WERI-Rb-1 (cell line): ENCODE measurements at regions not wholly inside any gene's neighbourhood (a gene's known extent, or its start where the extent isn't known, plus 50 kb on each side); places are given as distances from the start of the nearest gene placed in this dataset.
"Not testable (repeated sequence)": the region's sequence is repeated elsewhere in the genome, so short reads cannot be mapped to it uniquely, and the experiment has no call there.

Experiments used
- DNase-seq: peaks from one replicate; pipeline ENCODE4 v3.0.0-alpha.2; 2020
- H3K27ac ChIP-seq: fragments of 250-450 bp; sonication (Bioruptor Pico); 2 replicates; pipeline ENCODE4 v1.5.1; 2020; ENCODE audit warnings: mild to moderate bottlenecking, moderate library complexity
- H3K27me3 ChIP-seq: fragments of 250-450 bp; sonication (Bioruptor Pico); 2 replicates; pipeline ENCODE4 v1.5.1; 2021; ENCODE audit warnings: mild to moderate bottlenecking, low read depth, moderate library complexity; ENCODE audit not compliant: insufficient read depth, severe bottlenecking
- H3K36me3 ChIP-seq: fragments of 250-450 bp; sonication (Bioruptor Pico); 2 replicates; pipeline ENCODE4 v1.5.1; 2020; ENCODE audit warnings: mild to moderate bottlenecking, moderate library complexity
- H3K4me3 ChIP-seq: 2 replicates; pipeline ENCODE4 v1.5.1; 2011; ENCODE audit warnings: low read depth, mild to moderate bottlenecking, control low read depth, low read length
- H3K9me3 ChIP-seq: fragments of 250-450 bp; sonication (Bioruptor Pico); 2 replicates; pipeline ENCODE4 v1.5.1; 2021; ENCODE audit warnings: mild to moderate bottlenecking, moderate library complexity; ENCODE audit not compliant: severe bottlenecking

DNA sequence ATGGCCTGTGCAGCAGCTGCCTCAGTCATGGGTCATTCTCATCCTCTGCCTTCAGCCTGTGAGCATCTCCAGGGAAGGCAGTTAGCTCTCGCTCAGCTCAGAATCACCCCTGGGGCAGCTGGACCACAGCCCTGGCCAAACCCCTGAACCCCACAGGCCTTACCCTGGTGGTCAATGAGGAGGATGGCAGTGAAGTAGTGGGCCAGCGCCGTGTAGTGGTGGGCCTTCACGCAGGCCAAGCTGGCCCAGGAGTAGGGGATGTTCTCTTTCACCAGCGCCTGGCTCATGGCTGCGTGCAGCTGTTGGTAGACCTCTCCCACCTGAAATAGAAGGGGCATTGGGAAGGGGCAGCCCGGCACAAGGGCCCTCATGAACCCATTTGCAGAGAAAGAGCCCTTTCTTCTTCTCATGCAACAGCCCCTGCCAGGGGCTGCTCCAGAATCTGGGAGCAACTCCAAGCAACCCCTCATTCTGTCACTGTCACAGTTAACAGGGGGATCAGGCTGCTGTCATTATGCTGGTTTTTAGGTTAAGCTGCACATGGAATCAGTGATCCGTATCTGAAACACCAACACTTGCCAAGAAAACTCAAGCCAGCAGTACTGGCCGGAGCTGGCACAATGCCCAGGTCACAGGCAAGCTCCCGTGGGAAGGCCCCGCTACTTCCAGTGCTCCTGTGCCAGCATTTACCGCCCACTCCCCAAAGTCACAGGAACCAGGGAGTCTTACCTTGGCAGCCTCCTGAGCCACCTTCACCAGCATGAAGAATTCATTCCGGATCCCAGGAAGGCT, 290.2 kb downstream of the GOLGA6L6 start:
- H3K36me3 ChIP-seq, H3K9me3 ChIP-seq, H3K27ac ChIP-seq, H3K27me3 ChIP-seq, H3K4me3 ChIP-seq, DNase-seq: not testable (repeated sequence)

DNA sequence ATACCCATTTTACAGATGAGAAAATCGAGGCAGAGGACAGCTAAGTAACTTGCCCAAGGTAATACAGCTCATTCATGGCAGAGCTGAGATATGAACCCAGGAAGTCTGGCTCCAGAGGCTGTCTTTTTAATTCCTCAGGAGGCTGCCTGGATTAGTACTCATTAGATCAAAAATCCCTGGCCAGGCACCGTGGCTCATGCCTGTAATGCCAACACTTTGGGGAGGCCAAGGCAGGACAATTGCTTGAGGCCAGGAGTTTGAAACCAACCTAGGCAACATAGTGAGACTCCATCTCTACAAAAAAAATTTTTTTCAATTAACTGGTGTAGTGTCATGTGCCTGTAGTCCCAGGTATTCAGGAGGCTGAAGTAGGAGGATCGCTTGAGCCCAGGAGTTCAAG, 291.4 kb downstream of the GOLGA6L6 start:
- H3K9me3 ChIP-seq, H3K27me3 ChIP-seq, H3K36me3 ChIP-seq, H3K27ac ChIP-seq, H3K4me3 ChIP-seq, DNase-seq: not testable (repeated sequence)

DNA sequence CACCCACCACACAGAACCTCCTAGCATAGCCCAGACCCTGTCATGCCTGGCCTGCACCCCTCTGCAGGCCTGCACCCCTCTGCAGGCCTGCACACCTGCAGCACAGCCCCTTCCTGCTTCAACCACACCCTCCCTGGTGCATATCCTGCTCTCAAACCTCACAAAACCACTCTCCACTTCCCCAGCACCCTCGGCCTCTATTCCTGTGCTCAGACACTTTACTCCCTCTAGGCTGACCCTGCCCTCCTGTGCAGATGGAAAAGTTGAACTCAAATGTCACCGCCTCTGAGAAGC, 292.0 kb downstream of the GOLGA6L6 start:
- not testable (repeated sequence) for H3K27ac ChIP-seq, DNase-seq, H3K9me3 ChIP-seq, H3K36me3 ChIP-seq, H3K4me3 ChIP-seq
- peaks cover 15% of the 10 kb centered on the region for H3K27me3 ChIP-seq

DNA sequence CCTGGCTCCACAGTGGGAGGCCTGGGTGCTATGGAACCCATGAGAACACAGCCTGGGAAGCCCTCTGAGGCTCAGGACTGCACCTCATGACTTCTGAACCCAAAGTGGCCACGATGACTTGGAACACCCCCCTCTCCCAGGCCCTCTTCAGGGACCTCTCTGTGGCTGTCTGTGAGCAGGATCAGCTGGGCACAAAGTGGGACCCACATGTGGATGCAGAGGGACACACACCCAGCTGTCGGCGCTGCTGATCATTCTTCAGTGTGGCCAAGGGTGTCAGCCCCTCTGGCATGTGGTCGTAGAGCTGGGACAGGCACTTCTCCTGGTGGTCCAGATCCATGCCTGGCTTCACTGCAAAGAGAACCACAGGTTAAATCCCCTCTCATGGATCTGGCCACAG, 293.2 kb downstream of the GOLGA6L6 start:
- H3K36me3 ChIP-seq, H3K9me3 ChIP-seq, H3K4me3 ChIP-seq, H3K27ac ChIP-seq, DNase-seq: not testable (repeated sequence)
- peaks cover 18% of the 10 kb centered on the region for H3K27me3 ChIP-seq

DNA sequence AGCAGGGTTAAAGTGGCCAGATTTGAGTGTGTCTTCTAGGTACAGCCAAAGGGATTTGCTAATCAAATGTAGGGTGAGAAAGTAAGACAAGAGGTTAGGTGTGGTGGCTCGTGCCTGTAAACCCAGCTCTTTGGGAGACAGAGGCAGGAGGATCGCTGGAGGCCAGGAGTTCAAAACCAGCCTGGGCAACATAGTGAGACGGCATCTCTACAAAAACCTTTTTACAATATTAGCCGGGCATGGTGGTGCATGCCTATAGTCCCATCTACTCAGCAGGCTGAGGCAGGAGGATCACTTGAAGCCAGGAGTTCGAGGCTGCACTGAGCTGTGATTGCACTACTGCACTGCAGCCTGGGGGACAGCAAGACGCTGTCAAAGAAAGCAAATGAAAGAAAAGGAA, 294.5 kb downstream of the GOLGA6L6 start:
- H3K9me3 ChIP-seq, DNase-seq, H3K36me3 ChIP-seq, H3K4me3 ChIP-seq, H3K27ac ChIP-seq: not testable (repeated sequence)
- H3K27me3 ChIP-seq: peaks cover 18% of the 10 kb centered on the region

DNA sequence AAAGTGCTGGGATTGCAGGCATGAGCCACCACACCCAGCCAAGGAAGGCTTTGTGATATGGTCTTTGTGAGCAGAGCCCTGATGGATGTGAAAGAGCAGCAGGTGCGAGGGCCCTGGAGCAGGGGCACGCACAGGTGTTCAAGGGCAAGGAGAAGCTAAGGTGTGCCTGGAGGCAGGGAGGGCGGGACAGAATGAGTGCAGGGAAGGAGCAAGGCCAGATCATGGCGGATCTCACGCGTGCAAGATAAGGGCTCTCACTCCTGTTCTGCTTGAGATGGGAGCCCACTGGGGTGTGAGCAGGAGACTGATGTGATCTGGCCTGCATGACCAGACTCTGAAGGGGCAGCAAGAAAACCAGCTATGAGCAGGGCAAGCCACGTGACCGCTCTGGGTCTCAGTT, 295.0 kb downstream of the GOLGA6L6 start:
- H3K4me3 ChIP-seq, DNase-seq, H3K27ac ChIP-seq, H3K36me3 ChIP-seq, H3K9me3 ChIP-seq: not testable (repeated sequence)
- peaks cover 18% of the 10 kb centered on the region for H3K27me3 ChIP-seq

DNA sequence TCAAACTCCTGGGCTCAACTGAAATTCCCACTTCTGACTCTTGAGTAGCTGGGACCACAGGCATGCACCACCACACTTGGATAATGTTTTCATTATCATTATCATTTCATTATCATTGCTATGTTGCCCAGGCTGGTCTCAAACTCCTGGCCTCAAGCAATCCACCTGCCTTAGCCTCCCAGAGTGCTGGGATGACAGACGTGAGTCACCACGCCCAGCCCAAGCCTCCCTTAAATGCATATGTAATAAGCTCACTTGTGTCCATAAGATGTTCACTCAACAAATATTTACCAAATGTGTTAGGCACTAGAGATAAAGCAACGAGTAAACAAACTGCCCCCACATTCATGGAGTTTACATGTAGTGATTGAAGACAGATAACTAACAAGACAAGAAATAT, 295.7 kb downstream of the GOLGA6L6 start:
- H3K36me3 ChIP-seq, H3K27ac ChIP-seq, DNase-seq, H3K9me3 ChIP-seq, H3K4me3 ChIP-seq: not testable (repeated sequence)
- peaks cover 18% of the 10 kb centered on the region for H3K27me3 ChIP-seq

DNA sequence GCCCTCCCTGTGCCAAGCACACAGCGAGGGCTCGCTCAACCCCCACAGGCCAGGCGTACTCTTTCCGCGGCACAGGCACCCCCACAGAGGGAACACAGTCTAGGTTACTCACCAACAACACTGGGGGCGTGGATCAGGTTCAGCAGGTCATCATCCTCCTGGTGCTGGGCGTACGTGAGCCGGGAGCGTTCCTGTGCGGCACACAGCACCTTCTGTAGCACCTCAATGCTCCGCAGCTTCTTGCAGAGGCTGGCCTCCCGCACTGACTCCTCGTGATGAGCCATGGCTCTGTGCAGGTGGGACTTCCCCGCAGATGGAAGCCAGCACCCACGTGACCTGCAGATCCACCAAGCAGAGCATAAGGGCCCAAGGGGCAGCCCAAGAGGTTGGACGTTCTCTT, 296.8 kb downstream of the GOLGA6L6 start:
- H3K36me3 ChIP-seq, H3K9me3 ChIP-seq, DNase-seq, H3K4me3 ChIP-seq, H3K27ac ChIP-seq: not testable (repeated sequence)
- H3K27me3 ChIP-seq: peaks cover 23% of the 10 kb centered on the region

DNA sequence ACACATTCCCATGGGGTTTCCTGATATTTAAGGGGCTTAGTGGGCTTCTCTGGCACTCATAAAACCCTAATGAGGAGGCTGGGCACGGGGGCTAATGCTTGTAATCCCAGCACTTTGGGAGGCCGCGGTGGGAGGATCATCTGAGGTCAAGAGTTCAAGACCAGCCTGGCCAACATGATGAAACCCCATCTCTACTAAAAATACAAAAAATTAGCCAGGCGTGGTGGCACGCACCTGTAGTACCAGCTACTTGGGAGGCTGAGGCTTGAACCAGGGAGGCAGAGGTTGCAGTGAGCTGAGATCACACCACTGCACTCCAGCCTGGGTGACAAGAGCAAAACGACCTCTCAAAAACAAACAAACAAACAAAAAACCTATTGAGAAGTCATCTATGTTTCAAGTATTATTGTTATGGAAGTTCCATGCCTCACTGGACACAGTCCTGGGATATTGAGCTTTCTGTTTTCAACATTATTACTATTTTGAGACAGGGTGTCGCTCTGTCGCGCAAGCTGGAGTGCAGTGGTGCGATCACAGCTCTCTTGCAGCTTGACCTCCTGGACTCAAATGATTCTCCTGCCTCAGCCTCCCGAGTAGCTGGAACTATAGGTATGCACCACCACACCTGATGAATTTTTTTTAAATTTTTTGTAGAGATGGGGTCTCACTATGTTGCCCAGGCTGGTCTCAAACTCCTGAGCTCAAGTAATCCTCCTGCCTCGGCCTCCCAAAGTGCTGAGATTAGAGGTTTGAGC, 297.9 kb downstream of the GOLGA6L6 start:
- H3K36me3 ChIP-seq, H3K4me3 ChIP-seq, H3K27ac ChIP-seq, H3K9me3 ChIP-seq, DNase-seq: not testable (repeated sequence)
- H3K27me3 ChIP-seq: peaks cover 22% of the 10 kb centered on the region

DNA sequence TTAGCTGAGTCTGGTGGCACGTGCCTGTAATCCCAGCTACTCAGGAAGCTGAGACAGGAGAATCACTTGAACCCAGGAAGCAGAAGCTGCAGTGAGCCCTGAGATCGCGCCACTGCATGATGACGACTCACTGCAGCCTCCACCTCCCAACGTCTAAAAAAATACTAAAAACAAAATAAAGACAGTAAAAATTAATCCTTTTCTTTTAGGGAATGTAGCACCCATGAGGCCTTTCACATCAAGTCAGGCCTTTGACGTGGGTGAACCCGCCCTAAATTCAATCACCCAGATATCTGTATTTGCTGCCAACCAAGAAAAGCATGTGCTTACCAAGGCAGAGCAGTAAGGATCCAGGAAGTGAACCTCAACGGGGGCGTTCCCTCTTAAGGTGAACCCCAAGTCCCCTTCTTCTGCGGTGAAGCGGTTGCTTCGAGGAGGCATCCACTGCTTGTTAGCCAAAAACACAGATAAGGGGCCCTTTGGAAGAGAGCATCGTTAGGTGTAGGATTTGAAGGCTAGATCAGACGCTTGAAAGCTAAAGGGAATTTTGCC, 301.2 kb downstream of the GOLGA6L6 start:
- peaks cover 25% of the 10 kb centered on the region for H3K27me3 ChIP-seq
- DNase-seq, H3K36me3 ChIP-seq, H3K4me3 ChIP-seq, H3K27ac ChIP-seq, H3K9me3 ChIP-seq: not testable (repeated sequence)

DNA sequence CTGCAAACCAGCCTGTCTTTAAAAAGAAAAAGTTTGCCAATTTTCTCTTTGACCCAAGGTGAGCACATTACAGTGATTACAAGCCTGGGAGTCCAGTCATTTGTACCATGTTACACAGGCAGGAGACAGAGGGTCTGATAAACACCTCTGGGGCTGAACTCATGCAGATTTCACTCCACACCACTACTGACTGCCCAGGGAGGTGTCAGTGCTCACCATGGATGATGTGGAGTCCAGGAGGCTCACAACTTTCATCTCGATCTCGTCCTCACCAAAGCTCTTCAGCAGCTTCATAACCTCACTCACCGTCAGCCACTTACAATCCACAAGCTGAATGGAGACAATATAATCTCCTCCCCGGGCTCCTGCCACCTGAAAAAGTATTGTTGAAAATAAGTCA, 302.4 kb downstream of the GOLGA6L6 start:
- DNase-seq, H3K27ac ChIP-seq, H3K4me3 ChIP-seq, H3K36me3 ChIP-seq, H3K9me3 ChIP-seq: not testable (repeated sequence)
- H3K27me3 ChIP-seq: peaks cover 19% of the 10 kb centered on the region

DNA sequence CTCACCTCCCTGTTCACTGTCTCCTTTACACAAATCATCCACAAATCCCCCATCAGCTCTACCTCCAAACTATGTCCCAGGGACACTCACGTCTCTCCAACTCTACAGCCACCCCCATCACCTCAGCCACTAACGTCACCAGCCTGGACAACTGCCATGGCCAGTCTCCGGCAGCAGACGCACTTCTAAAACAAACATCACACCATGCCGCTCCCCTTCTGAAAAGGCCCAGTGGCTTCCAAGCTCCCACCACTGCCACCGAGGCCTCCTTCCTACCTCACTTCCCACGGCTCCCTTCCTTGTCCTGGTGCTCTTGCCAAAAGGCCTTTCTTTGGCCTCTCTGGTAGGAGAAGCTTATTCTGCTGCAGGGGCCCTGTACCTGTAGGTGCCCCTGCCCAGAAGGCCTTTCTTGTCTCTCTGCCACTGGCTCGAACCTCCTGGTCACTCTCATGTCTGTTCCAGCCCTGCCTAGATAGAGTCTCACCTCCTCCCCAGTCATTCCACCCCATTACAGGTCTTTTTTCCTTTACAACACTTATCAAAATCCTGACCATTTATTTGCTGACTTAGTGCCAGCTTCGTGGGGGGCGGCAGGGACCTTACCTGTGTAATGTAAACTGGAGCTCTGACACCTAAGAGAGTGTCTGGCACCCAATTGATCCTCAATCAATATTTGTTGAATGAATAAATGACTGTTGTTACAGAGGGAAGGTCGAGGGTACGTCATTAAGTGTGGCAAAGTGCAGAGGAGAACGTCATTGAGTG, 304.2 kb downstream of the GOLGA6L6 start:
- H3K4me3 ChIP-seq, H3K9me3 ChIP-seq, H3K27ac ChIP-seq, DNase-seq, H3K36me3 ChIP-seq: not testable (repeated sequence)
- H3K27me3 ChIP-seq: peaks cover 28% of the 10 kb centered on the region

DNA sequence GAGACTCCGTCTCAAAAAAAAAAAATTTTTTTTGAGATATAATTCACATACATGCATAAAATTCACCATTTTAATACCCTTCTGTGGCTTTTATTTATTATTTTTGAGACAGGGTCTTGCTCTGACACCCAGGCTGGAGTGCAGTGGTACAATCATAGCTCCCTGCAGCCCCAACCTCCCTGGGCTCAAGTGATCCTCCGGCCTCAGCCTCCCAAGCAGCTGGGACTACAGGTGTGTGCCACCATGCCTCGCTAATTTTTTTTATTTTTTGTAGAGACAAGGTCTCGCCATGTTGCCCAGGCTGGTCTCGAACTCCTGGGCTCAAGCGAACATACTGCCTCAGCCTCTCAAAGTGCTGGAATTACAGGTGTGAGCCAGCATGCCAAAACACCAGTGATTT, 305.9 kb downstream of the GOLGA6L6 start:
- peaks cover 39% of the 10 kb centered on the region for H3K27me3 ChIP-seq
- not testable (repeated sequence) for H3K9me3 ChIP-seq, H3K27ac ChIP-seq, H3K36me3 ChIP-seq, DNase-seq, H3K4me3 ChIP-seq

DNA sequence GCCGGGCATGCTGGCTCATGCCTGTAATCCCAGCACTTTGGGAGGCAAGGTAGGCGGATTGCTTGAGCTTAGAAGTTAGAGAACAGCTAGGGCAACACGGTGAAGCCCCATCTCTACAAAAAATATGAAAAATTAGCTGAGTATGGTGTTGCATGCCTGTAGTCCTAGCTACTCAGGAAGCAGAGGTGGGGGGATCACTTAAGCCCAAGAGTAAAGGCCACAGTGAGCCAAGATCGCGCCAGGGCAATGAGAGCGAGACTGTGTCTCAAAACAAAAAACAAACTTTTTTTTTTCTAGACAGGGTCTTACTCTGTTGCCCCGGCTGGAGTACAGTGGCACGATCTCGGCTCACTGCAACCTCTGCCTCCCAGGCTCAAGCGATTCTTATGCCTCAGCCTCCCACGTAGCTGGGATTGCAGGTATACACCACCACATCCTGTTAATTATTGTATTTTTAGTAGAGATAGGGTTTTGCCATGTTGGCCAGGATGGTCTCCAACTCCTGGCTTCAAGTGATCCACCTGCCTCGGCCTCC, 307.5 kb downstream of the GOLGA6L6 start:
- peaks cover 35% of the 10 kb centered on the region for H3K27me3 ChIP-seq
- H3K4me3 ChIP-seq, H3K36me3 ChIP-seq, DNase-seq, H3K27ac ChIP-seq, H3K9me3 ChIP-seq: not testable (repeated sequence)
